Fibroblast of the conjunctiva (primary cell): ENCODE measurements at regions not wholly inside any gene's neighbourhood (a gene's known extent, or its start where the extent isn't known, plus 50 kb on each side); places are given as distances from the start of the nearest gene placed in this dataset.

Experiments used
- DNase-seq: peaks from one replicate; pipeline ENCODE4 v3.0.0-alpha.2; 2010; ENCODE audit warnings: low read depth

- peak; percentile 53 for DNase-seq
These were observed 178.3 kb downstream of the SNX19 start for GRCh38 chr11:130737866-130738431.

DNA sequence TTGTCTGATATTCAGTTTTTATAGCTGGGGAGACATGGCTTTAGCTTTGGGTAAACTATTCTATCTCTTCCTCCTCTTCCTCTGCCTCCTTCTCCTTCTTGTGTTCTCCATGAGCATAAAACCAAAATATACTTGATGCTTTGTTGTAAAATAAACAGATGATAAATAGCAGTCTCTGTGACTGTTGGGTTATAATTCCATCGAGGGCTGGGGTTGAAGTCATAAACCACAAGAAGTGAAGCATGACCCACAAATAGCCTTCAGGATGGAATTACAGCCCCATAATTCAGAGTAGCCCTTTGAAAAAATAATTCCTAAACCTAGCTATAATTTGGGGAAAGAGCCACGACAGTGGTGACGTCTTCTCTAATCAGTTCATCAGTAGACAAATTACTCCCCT, 177.7 kb downstream of the SNX19 start:
- no peak for DNase-seq

DNA sequence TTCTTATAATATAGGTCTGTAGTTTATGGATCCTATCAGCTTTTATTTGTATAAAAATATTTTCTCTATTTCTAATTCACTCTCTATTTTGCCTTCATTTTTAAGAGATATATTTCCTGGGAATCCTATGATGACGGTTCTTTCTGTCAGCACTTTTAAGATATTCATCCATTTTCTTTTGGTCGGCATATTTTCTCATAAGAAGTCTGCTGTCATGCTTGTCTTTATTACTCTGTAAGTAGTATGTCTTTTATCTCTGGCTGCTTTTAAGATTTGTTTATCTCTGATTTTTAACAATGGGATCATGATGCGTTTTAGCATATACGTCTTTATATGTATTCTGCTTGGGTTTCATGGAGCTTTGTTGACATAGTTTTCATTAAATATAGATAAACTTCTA, 175.5 kb downstream of the SNX19 start:
- DNase-seq: no peak

GRCh38 chr11:130744794-130745193, 171.5 kb downstream of the SNX19 start:
- DNase-seq: no peak

GRCh38 chr11:130749216-130749615, 167.1 kb downstream of the SNX19 start:
- no peak for DNase-seq

DNA sequence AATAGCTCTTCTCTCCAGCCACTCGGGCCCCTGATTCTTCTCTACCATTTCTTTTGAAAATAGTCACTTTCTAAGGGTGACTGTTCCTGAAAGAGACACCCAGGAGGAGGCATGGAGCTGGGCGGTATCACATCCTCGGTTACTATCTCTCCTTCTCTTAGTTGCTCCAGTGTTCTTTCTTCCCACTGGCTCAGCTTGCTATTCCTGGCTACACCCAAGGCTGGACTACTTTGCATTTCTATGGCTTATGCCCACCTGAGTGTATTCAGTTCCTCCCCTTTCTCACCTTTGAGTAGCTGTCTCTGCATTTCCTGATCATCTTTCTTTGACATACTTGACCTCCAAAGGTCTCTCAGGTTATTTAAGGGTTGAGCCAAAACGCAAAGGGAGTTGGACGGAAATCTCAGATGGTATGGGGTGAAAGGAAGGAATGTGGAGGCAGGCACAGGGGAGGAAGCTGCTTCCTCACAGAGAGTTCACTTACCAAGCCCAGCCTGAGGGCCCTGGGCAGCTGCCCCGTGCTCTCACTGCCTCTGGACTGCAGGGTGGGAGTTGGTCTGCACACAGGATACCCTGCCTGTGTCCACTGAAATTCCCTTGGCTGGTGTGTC, 155.7 kb downstream of the SNX19 start:
- no peak for DNase-seq

DNA sequence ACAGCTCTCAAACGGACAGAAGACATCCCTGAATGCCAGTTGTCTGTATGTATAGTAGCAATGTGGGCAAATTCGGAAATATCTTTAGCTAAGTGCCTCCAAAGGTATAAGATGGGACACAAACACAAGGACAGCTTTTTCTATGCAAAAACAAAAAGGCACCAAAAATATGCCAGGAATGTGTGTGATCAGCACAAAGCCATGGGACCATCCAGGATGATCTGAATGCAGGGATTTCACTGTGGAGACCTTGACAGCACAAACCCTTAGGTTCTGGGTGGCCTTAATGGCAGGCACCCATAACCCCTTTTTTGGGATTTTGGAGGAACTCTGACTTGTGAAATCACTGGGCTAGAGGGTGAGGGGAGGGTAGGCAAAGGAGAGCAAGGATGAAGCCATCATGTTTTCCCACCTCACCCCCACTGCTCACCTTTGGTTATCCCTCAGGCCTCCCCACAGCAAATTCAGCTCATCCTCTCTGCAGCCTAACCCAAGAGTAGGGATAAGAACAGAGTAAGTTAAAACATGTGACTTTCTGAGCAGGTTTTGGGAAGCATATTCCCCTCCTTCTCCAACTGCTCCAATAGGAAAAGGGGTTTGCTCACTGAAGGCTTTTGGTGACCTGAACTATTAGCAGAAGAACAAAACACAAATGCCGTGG, 154.6 kb downstream of the SNX19 start:
- no peak for DNase-seq

GRCh38 chr11:130762638-130763037, 153.6 kb downstream of the SNX19 start:
- no peak for DNase-seq

- DNase-seq: no peak
These were observed 152.9 kb downstream of the SNX19 start for GRCh38 chr11:130763087-130763980.

- no peak for DNase-seq
These were observed 150.9 kb downstream of the SNX19 start for GRCh38 chr11:130765406-130765805.

GRCh38 chr11:130765951-130766649, 150.2 kb downstream of the SNX19 start:
- DNase-seq: peak; percentile 43

- DNase-seq: no peak
These were observed 149.4 kb downstream of the SNX19 start for GRCh38 chr11:130766650-130767565.

GRCh38 chr11:130769782-130770535, 146.3 kb downstream of the SNX19 start:
- DNase-seq: no peak

GRCh38 chr11:130771708-130772107, 144.6 kb downstream of the SNX19 start:
- DNase-seq: peak; percentile 78

- peak; percentile 96 for DNase-seq
These were observed 143.7 kb downstream of the SNX19 start for GRCh38 chr11:130772266-130773227.

GRCh38 chr11:130773244-130773820, 142.9 kb downstream of the SNX19 start:
- no peak for DNase-seq

DNA sequence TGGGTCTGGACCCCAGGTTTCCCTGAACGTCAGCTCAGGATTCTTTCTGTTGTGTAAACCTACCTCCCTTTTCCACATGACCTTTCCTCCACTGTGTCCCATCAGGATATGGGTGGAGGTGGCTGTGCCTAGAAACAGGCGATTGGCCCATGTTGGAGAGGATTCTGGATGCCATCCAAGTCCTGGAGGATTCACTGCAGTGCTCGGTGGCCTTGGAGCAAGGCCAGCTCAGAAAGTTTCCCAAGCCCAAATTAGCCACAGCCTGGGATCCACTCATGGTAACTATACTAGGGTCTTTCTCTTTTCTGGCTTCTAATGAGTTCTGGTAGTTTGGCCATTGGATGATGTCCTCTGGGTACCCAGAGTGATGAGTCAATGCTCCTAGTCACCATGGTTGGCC, 141.6 kb downstream of the SNX19 start:
- DNase-seq: no peak

DNA sequence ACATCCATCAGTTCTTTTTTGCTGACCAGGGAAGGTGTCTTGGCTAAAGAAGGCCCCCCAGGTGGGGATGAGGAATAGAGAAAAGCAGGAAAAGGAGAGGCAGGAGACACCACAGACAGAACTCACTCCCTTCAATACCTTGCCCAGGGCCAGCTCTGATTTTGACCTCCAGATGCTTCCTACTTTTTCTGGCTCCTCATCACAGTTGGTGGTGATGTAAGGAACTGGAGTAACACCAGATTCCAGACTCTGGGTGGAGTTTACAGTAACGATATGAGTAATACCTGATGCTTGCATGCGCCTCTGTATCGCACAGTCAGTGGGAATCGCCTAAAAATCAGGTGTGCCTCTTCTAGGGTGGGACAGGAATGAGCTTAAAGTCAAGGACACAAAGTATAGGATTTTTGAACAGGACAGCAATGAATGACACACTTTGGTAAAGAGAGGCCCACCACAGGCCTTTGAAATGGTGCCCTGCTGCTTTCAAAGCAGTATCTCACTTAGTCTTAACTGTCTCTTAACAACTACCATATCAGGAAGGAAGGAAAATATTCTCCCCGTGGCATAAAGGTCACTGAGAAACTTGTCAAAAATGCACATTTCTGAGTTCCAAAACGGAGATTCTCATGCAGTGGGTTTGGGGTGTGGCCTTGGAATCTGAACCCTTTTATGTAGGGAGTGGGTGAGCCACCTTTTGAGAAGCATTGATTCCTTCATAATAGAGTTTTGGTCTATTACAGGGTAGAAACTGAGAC, 140.8 kb downstream of the SNX19 start:
- DNase-seq: peak; percentile 45
